GM20000 (cell line): ENCODE measurements at regions not wholly inside any gene's neighbourhood (a gene's known extent, or its start where the extent isn't known, plus 50 kb on each side); places are given as distances from the start of the nearest gene placed in this dataset.
"Not testable (repeated sequence)": the region's sequence is repeated elsewhere in the genome, so short reads cannot be mapped to it uniquely, and the experiment has no call there.

Source experiments
- DNase-seq: peaks from one replicate; pipeline ENCODE4 v3.0.0; 2012; ENCODE audit warnings: low spot score
- CTCF ChIP-seq: IDR thresholded peaks from 2 replicates; pipeline ENCODE4 v1.5.1; 2012; ENCODE audit warnings: mild to moderate bottlenecking, control low read depth; ENCODE audit errors: extremely low read depth, missing control alignments

GRCh38 chr13:50422181-50423148, 407.2 kb downstream of the KCNRG start:
- no peak for DNase-seq
- no peak for TF ChIP-seq CTCF

DNA sequence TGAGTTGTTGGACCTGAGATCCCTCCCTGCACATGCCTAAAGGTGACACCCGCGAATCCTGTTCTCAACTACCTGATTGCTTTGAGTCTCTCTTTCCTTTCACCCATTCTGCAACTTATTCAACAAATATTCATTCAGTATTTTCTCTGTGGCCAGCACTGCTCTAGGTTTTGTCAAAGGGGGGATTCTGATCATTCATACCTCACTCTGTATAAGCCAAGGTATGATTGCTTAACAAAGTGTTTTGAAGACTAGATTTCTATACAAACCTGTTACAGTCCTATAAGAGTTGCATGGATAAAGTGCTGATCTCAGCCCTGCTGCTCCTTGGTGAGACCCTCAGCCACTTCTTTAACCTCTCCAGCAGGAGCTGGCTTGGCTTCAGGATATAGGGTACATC, 409.7 kb downstream of the KCNRG start:
- no peak for DNase-seq
- no peak for TF ChIP-seq CTCF

- TF ChIP-seq CTCF, result no peak
- DNase-seq, result no peak
Observed at GRCh38 chr13:50425772-50426171, 410.5 kb downstream of the KCNRG start.

- no peak for DNase-seq
Observed at GRCh38 chr13:50426927-50427326, 411.7 kb downstream of the KCNRG start.

GRCh38 chr13:50427511-50427910, 412.3 kb downstream of the KCNRG start:
- DNase-seq, result not testable (repeated sequence)

More at GRCh38 chr13:50426927-50427326, 411.7 kb downstream of the KCNRG start:
- no peak for TF ChIP-seq CTCF

- no peak for DNase-seq
- TF ChIP-seq CTCF, result no peak
Observed at GRCh38 chr13:50428183-50428877, 413.1 kb downstream of the KCNRG start.

- TF ChIP-seq CTCF, result no peak
- no peak for DNase-seq
Observed at GRCh38 chr13:50435011-50435410, 408.5 kb downstream of the DLEU7 start.
